Neural progenitor cell (in vitro differentiated cells): ENCODE measurements at regions not wholly inside any gene's neighbourhood (a gene's known extent, or its start where the extent isn't known, plus 50 kb on each side); places are given as distances from the start of the nearest gene placed in this dataset.

Source experiments
- DNase-seq: peaks from one replicate; pipeline ENCODE4 v3.0.0-alpha.2; 2016; ENCODE audit warnings: low spot score
- H2AFZ ChIP-seq: fragments of 200-600 bp; sonication (generic); replicated peaks from 2 replicates; pipeline ENCODE4 v1.6.1; 2016; ENCODE audit warnings: antibody characterized with exemption
- H3F3A ChIP-seq: fragments of 200-600 bp; sonication (generic); 2 replicates; pipeline ENCODE4 v1.6.1; 2016; ENCODE audit warnings: antibody characterized with exemption, low read depth
- H3K27ac ChIP-seq: fragments of 200-600 bp; sonication (generic); 2 replicates; pipeline ENCODE4 v1.5.1; 2016; ENCODE audit warnings: mild to moderate bottlenecking
- H3K27me3 ChIP-seq: fragments of 200-600 bp; sonication (generic); 2 replicates; pipeline ENCODE4 v1.6.1; 2016; ENCODE audit warnings: mild to moderate bottlenecking, moderate library complexity
- H3K36me3 ChIP-seq: fragments of 200-600 bp; sonication (generic); 2 replicates; pipeline ENCODE4 v1.5.1; 2016
- H3K4me1 ChIP-seq: fragments of 200-600 bp; sonication (generic); 2 replicates; pipeline ENCODE4 v1.6.1; 2016; ENCODE audit warnings: mixed run types
- H3K4me2 ChIP-seq: fragments of 200-600 bp; sonication (generic); 2 replicates; pipeline ENCODE4 v1.6.1; 2016
- H3K4me3 ChIP-seq: fragments of 200-600 bp; sonication (generic); 2 replicates; pipeline ENCODE4 v1.5.1; 2016
- H3K79me2 ChIP-seq: fragments of 200-600 bp; sonication (generic); 2 replicates; pipeline ENCODE4 v1.6.1; 2016; ENCODE audit warnings: low read depth
- H3K9ac ChIP-seq: fragments of 200-600 bp; sonication (generic); 2 replicates; pipeline ENCODE4 v1.6.1; 2016
- H3K9me3 ChIP-seq: fragments of 200-600 bp; sonication (generic); 2 replicates; pipeline ENCODE4 v1.5.1; 2016; ENCODE audit warnings: low read depth
- H4K20me1 ChIP-seq: fragments of 200-600 bp; sonication (generic); 2 replicates; pipeline ENCODE4 v1.6.1; 2016; ENCODE audit warnings: low read depth
- H3K27ac Mint-ChIP-seq: 3 replicates; pipeline ENCODE4 v1.8.0; 2021; ENCODE audit warnings: mixed read lengths
- H3K27me3 Mint-ChIP-seq: 2 replicates; pipeline ENCODE4 v1.8.0; 2022; ENCODE audit warnings: low read depth, mild to moderate bottlenecking, inconsistent platforms, moderate library complexity, mixed read lengths; ENCODE audit not compliant: insufficient read depth
- H3K36me3 Mint-ChIP-seq: 3 replicates; pipeline ENCODE4 v1.8.0; 2021; ENCODE audit warnings: mixed read lengths
- H3K4me1 Mint-ChIP-seq: 3 replicates; pipeline ENCODE4 v1.8.0; 2021; ENCODE audit warnings: mixed read lengths
- H3K4me3 Mint-ChIP-seq: 3 replicates; pipeline ENCODE4 v1.8.0; 2021; ENCODE audit warnings: mild to moderate bottlenecking, moderate library complexity, mixed read lengths
- H3K9me3 Mint-ChIP-seq: 3 replicates; pipeline ENCODE4 v1.8.0; 2020; ENCODE audit warnings: mixed read lengths
- EZH2 ChIP-seq: fragments of 200-600 bp; sonication (generic); IDR thresholded peaks from 2 replicates; pipeline ENCODE4 v1.6.1; 2017; ENCODE audit warnings: antibody characterized with exemption, mild to moderate bottlenecking, moderate library complexity
- EZH2phosphoT487 ChIP-seq: fragments of 200-600 bp; sonication (generic); IDR thresholded peaks from 2 replicates; pipeline ENCODE4 v1.6.1; 2017; ENCODE audit warnings: antibody characterized with exemption
- TF ChIP-seq, protein P1 (sequence below): fragments of 200-600 bp; sonication (generic); IDR thresholded peaks from 2 replicates; pipeline ENCODE4 v1.5.1; 2017; ENCODE audit warnings: antibody characterized with exemption, mild to moderate bottlenecking

DNA sequence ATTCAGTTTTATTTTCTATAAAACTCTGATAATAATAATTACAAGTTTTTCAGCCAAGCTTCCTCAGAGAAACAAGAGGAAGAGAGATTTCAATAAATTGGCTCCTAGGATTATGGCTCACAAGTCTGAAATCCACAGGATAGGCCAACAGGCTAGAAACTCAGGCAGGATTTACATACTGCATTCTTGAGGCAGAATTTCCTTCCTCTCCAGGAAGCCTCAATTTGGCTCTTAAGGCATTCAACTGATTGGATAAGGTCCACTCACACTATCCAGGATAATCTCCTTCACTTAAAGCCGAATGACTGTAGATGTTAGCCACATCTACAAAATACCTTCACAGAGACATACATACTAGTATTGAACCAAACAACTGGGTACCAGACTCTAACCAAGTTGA is 120.3 kb upstream of the FAT3 start:
- Histone ChIP-seq H3K9ac (no peak overlapping the region), H3F3A (no peaks in the 10 kb centered on the region), H3K4me2 (no peak overlapping the region), H4K20me1 (no peaks in the 10 kb centered on the region), H2AFZ (no peak overlapping the region), H3K9me3 (no peaks in the 10 kb centered on the region), H3K36me3 (no peaks in the 10 kb centered on the region), H3K27me3 (no peaks in the 10 kb centered on the region), H3K4me3 (no peak overlapping the region), H3K79me2 (no peaks in the 10 kb centered on the region), H3K27ac (no peak overlapping the region), H3K4me1 (peaks cover 6% of the 10 kb centered on the region)
- Mint-ChIP-seq H3K4me3 (no peak overlapping the region), H3K36me3 (no peaks in the 10 kb centered on the region), H3K9me3 (no peaks in the 10 kb centered on the region), H3K4me1 (peaks cover 19% of the 10 kb centered on the region), H3K27ac (no peak overlapping the region), H3K27me3 (no peaks in the 10 kb centered on the region)
- peak; percentile 14 for DNase-seq
- TF ChIP-seq, protein P1, sequence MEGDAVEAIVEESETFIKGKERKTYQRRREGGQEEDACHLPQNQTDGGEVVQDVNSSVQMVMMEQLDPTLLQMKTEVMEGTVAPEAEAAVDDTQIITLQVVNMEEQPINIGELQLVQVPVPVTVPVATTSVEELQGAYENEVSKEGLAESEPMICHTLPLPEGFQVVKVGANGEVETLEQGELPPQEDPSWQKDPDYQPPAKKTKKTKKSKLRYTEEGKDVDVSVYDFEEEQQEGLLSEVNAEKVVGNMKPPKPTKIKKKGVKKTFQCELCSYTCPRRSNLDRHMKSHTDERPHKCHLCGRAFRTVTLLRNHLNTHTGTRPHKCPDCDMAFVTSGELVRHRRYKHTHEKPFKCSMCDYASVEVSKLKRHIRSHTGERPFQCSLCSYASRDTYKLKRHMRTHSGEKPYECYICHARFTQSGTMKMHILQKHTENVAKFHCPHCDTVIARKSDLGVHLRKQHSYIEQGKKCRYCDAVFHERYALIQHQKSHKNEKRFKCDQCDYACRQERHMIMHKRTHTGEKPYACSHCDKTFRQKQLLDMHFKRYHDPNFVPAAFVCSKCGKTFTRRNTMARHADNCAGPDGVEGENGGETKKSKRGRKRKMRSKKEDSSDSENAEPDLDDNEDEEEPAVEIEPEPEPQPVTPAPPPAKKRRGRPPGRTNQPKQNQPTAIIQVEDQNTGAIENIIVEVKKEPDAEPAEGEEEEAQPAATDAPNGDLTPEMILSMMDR = no peak
- TF ChIP-seq EZH2phosphoT487 = no peak

DNA sequence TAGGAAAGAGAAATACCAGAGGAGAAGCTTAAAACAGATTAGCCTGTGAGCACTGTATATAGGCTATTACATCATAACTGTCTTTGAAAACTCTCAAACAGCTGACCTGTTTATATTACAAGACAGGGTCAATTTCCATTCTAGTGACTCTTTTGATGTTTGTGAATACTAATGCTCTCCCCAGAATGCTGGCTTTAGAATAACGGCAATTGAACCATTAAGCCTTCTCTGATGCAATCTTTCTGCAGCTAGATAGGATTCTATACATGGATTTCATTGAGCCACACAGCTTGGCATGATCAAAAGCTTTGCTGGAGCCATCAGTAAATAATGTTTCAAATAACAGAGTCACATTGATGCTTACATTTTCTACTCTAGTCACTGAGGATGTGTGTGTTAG is 122.7 kb upstream of the FAT3 start:
- Mint-ChIP-seq H3K4me1 (peaks cover 15% of the 10 kb centered on the region), H3K36me3 (no peaks in the 10 kb centered on the region), H3K27ac (no peak overlapping the region), H3K27me3 (no peaks in the 10 kb centered on the region), H3K9me3 (no peaks in the 10 kb centered on the region), H3K4me3 (no peak overlapping the region)
- H3K27ac ChIP-seq = no peak overlapping the region
- H3K4me1 ChIP-seq = no peaks in the 10 kb centered on the region
- no peak overlapping the region for H3K4me2 ChIP-seq
- DNase-seq = no peak
- no peaks in the 10 kb centered on the region for H3K36me3 ChIP-seq
- H3K4me3 ChIP-seq = no peak overlapping the region
- TF ChIP-seq, protein P1 = no peak
- no peak for TF ChIP-seq EZH2
- TF ChIP-seq EZH2phosphoT487 = no peak
- no peak overlapping the region for H2AFZ ChIP-seq
- H3K9ac ChIP-seq = no peak overlapping the region
- H3F3A ChIP-seq = no peaks in the 10 kb centered on the region
- H3K79me2 ChIP-seq = no peaks in the 10 kb centered on the region
- no peaks in the 10 kb centered on the region for H4K20me1 ChIP-seq
- H3K9me3 ChIP-seq = no peaks in the 10 kb centered on the region
- H3K27me3 ChIP-seq = no peaks in the 10 kb centered on the region

DNA sequence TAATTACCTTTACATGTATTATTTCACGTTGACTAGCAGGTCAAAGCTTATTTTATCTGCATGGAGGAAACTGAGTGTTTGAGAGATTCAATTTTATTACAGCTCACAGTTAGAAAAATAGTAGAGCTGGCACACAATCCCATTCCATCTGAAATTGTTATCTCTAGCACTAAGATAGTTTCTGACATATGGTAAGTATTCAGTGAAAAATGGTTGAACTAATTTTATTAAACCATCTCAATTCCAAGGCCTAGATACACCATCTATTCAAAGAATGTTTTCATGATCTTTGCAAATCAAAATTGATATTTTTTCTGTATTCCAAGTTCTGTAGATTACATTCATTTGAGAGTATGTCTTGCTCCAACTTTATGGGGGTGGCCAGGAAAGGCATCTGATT is 125.4 kb upstream of the FAT3 start:
- Histone ChIP-seq H3K36me3 (no peaks in the 10 kb centered on the region), H3K4me2 (no peak overlapping the region), H3K27me3 (no peaks in the 10 kb centered on the region), H3K79me2 (no peaks in the 10 kb centered on the region), H3F3A (no peaks in the 10 kb centered on the region), H2AFZ (no peak overlapping the region), H3K4me1 (no peaks in the 10 kb centered on the region), H3K27ac (no peak overlapping the region), H3K9ac (no peak overlapping the region), H3K9me3 (no peaks in the 10 kb centered on the region), H3K4me3 (no peak overlapping the region), H4K20me1 (no peaks in the 10 kb centered on the region)
- no peak for DNase-seq
- Mint-ChIP-seq H3K4me1 (peaks cover 15% of the 10 kb centered on the region), H3K9me3 (peaks cover 3% of the 10 kb centered on the region), H3K27me3 (no peaks in the 10 kb centered on the region), H3K36me3 (no peaks in the 10 kb centered on the region), H3K4me3 (no peak overlapping the region), H3K27ac (no peak overlapping the region)
- TF ChIP-seq EZH2 (no peak), EZH2phosphoT487 (no peak)
- TF ChIP-seq, protein P1 = no peak

DNA sequence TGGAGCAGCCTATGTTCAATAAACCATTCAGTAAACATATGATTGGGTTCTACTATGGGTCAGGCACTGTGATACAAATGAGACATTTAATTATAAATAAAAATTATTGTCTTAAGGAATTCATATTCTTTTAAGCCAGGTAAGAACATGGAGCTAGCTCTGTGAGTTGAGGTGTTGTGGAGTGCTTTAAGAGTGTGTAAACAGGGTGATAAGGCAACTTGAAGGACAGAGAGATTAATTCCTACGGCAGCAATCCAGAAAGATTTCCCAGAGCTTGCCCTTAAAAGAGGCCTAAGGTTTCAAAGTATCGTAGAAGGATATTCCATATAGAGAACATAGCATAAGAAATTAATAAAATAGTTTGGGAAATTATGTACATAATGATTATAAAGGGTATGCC is 126.4 kb upstream of the FAT3 start:
- H3K4me1 Mint-ChIP-seq = peaks cover 15% of the 10 kb centered on the region
- no peaks in the 10 kb centered on the region for H3K36me3 Mint-ChIP-seq
- Histone ChIP-seq H3K79me2 (no peaks in the 10 kb centered on the region), H3K4me2 (no peak overlapping the region), H3K27me3 (no peaks in the 10 kb centered on the region), H4K20me1 (no peaks in the 10 kb centered on the region), H3K4me1 (no peaks in the 10 kb centered on the region), H2AFZ (no peak overlapping the region), H3K9ac (no peak overlapping the region), H3K9me3 (no peaks in the 10 kb centered on the region), H3F3A (no peaks in the 10 kb centered on the region), H3K36me3 (no peaks in the 10 kb centered on the region), H3K4me3 (no peak overlapping the region), H3K27ac (no peak overlapping the region)
- no peak overlapping the region for H3K27ac Mint-ChIP-seq
- DNase-seq = no peak
- no peak overlapping the region for H3K4me3 Mint-ChIP-seq
- TF ChIP-seq EZH2phosphoT487 (no peak), EZH2 (no peak)
- TF ChIP-seq, protein P1 = no peak
- no peaks in the 10 kb centered on the region for H3K27me3 Mint-ChIP-seq
- peaks cover 3% of the 10 kb centered on the region for H3K9me3 Mint-ChIP-seq
